Stimulated activated CD4-positive, alpha-beta T cell treated with anti-CD3 and anti-CD28 coated beads, Interleukin-4, amount 100 ng/mL, for 24 hours (primary cell): ENCODE measurements at regions not wholly inside any gene's neighbourhood (a gene's known extent, or its start where the extent isn't known, plus 50 kb on each side); places are given as distances from the start of the nearest gene placed in this dataset.

Experiments
- DNase-seq: peaks from one replicate; pipeline ENCODE4 v3.0.0-alpha.2; 2020

DNA sequence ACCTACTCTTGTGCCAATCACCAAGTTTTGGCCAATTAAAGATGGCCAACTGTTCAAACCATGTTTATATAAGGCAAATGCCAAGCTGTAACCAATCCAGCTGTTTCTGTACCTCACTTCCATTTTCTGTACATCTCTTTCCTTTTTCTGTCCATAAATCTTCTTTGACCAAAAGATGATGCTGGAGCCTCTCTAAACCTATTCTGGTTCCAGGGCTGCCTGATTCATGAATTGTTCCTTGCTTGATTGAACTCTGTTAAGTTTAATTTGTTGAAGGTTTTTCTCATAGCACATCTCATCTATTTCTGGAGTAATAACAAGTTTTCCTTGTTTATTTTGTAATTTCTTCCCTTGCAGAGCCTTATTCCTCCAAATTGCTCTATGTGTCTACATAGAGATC is 115.3 kb upstream of the SMAD3 start:
- DNase-seq = no peak

DNA sequence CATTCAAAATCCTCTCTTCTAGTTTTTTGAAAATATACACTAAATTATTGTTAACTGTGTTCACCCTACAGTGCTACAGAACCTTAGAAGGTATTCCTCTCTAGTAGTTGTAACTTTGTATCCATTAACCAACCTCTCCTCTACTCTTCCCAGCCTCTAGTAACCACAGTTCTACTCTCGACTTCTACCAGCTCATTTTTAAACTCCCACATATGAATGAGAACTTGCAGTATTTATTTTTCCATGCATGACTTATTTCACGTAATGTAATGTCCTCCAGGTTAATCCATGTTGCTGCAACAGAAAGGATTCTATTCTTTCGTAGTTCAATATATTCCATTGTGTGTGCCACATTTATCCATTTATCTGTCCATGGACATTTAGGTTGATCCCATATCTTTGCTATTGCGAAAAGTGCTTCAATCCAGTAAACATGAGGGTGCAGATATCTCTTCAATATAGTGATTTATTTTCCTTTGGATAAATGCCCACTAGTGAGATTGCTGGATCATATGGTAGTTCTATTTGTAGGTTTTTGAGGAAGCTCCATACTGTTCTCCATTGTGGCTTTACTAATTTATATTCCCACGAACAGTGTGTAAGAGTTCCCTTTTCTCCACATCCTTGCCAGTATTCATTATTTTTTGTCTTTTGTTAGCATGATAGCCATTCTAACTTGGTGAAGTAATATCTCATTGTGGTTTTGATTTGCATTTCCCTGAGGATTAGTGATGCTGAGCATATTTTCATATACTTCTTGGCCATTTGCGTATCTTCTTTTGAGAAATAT is 113.7 kb upstream of the SMAD3 start:
- DNase-seq = no peak

DNA sequence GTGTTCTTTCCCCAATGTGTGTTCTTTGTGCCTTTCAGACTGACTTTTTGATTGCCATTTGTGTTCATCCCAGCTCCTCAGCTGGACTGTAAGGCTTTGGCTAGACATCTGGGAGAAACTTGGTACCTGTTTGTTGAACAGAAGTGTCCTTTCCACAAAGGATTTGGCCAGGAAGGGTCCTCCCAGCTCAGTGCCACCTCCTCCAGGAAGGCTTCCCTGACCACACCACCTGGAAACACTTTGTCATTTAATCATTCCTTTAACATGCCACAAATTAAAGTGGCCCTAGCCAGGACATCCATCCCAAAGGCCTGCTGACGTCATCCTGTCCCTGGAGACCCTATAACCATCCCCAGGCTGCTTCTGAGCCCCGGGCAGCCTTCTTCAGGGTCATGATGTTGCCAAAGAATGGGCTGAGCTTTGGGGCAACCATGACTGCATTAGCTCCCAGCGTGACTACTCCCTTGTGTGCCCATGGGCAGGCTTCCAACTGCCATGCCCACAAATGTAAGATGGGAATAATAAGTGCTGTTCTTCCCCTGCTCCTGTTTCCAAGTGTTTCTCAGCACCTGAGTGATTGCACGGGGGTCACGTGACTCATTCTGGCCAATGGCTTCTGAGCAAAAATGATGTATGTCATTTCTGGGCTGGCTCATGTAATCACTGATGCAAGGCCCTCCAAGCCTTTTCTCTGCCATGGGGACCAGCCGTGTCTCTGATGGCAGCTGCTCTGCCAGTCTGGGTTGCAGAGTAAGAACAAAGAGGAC is 112.5 kb upstream of the SMAD3 start:
- no peak for DNase-seq

DNA sequence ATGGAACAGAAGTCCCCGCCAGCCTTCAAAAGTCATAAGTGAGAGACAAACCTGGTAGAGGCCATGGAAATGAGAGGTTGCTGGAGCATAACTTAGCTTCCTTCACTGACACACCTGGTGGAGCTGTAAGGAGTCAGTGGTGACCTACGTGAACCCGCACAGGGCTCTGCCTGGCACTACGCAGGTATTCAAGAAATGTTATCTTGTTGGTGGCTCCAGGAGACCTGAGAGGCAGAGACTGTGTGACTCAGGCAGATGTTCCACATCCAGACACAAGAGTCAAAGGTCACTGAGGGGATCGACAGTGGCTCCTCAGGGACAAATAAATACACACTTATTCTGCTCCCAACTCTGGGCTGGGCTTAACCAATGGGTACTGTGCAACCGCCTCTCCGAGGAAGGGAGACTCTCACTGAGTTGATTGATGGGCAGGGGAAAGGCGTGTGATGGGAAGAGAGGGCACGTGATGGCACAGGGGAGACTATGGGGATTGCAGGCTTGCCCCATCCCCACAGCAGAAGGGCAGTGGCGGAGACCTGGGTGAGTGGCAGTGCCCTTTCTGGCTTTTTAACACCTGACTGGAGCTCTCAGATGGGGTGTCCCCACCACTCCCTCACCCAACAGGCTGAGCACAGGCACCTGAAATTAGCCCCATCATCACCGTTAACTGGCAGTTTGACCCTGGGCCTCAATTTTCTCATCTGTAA is 111.7 kb upstream of the SMAD3 start:
- no peak for DNase-seq

DNA sequence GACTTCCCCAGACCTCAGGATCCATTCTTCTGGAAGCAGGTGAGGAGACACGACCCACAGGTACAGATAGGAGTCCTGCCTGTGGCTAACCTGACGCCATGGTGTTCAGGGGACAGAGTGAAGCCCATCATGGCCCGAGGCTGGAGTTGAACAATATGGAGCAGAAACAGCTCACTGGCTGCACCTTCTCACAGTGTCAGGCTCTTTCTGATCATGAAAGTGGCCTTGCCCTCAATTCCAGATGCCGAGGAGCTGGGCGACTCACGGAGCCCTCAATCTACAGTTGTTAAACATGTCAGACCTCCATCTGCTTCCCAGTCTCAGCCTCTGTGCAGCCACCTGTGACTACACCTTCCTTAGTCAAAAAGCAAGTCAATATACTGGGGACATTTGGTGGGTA is 110.8 kb upstream of the SMAD3 start:
- no peak for DNase-seq

DNA sequence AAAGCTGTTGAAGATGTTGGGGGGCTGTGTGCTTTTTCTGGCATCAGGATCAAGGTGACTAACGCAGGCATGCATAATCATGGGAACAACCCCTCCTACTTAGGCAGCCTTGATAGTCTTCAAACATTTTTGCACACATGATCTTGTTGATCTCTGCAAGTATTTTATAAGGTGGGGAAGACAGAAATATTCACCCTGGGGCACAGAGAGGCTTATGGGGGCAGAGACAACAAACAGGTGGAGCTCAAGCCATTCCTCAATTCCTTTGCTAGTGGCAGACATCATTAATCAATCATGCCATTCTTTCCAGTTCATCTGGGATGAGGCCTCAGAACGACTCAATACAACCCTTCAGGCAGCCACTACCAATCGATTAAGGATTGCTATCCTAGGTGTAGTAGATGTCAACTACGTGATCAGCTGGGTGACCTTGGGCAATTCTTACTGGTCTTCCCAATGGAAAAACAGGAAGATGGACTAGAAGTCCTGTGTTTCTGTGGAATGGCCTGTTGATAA is 110.3 kb upstream of the SMAD3 start:
- no peak for DNase-seq

DNA sequence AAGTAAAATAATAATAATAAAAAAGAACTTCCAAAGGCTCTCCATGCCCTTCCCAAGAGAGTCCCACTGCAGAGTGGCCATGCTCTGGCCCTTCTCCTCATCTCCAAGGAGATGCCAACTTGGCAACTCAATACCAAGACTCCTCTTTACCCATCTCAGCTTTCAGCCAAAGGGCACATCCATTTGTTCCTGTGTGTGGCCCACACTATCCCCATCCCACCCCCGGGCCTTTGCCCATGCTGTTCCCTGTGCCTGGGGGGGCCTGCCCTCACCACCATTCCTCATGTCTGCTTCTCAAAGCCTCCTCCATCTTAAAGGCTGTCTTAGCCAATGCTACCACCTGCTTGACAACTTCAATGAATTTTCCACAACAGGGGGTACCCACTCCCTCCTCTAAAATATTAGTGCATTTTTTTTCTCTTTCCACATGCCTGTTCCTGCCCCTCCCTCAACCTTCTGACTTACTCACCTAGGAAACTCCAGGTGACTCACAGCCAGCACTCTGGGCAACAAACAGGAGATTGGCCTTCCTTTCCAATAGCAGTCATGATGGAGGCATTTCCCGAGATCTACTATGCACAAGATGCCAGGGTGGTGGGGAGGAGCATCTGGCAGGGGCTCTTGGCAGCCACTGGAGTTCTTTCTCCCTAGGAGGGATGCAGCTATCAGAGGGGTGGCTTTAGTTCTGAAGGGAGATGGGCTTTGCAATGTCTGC is 109.4 kb upstream of the SMAD3 start:
- DNase-seq = no peak

DNA sequence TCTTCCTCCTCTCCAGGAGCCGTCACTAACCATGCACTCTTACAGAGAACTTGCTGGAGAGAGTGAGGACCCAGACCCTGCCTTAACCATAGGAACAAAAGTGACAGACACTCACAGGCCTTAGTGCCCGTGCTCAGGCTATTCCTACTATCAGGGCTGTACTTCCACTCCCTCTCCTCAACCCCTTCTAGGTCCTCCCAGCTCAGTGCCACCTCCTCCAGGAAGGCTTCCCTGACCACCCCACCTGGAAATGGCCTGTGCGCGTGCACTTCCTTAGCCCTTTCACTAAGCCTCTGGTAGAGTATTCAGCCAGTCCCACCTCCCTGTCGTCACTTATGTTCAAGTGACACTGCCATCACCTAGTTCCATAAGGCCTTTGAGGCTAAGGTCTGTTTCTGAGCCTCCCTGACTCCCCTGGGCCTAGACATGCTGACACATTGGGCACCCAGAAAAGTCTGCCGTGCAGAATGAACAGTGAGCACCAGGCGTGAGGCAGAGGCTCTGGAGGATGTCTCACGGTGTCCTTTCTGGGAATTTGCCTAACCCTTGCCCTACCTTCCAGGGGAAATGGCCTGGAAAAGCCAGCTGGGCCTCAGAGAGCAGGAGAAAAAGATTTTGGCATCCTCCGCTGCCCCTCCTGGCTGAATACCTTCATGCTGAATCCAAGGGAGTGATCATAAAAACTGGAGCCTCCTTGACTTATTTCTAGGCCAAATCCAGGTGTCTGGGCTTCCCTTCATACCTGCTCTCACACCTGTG is 108.6 kb upstream of the SMAD3 start:
- no peak for DNase-seq

DNA sequence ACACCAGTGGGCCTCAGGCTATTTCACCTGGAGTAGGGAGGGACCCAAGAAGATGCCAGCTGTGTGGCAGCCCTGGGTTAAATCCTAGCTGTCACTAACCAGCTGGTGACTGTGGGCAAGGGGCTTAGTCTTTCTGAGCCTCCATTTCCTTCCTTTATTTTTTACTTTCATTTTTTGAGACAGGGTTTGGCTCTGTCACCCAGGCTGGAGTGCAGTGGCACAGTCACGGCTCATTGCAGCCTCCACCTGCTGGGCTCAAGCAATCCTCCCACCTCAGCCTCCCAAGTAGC is 108.0 kb upstream of the SMAD3 start:
- DNase-seq = no peak

DNA sequence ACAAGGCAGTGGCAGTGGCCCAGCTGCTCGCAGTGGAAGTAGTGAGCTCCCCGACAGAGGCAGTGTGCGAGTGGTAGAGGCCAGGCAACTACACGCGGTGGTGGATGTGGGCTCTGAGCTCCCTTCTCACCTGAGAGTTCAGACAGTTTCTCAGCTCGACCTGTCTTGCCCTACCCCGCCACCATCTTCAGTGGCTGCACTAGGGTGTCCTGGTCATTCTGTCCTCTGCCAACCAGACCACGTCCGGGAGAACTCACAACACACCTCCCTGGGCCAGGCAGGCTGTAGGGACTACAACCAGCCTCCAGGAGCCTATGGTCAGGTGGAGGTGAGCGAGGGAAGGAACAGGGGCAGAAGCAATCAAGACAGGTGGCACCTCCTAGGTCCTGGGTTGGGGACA is 106.3 kb upstream of the SMAD3 start:
- no peak for DNase-seq

DNA sequence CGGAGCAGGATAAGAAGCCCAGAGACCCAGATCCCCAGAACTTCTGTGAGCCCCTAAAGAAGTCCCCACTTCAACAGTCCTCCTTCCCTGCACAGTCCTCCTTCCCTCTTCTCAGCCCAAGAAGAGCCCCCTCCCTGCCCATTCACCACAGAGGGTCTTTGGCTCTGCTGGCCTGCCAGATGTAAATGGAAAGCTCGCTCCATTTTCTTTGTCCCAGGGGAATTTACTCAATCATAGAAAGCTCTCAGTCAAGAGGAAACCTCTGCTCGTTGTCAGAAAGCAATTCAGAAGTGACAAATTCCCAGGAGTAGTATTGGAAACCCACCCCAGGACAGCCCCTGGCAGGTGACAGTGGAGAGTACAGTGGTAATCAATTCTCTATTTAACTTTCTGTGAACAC is 105.5 kb upstream of the SMAD3 start:
- DNase-seq = no peak

DNA sequence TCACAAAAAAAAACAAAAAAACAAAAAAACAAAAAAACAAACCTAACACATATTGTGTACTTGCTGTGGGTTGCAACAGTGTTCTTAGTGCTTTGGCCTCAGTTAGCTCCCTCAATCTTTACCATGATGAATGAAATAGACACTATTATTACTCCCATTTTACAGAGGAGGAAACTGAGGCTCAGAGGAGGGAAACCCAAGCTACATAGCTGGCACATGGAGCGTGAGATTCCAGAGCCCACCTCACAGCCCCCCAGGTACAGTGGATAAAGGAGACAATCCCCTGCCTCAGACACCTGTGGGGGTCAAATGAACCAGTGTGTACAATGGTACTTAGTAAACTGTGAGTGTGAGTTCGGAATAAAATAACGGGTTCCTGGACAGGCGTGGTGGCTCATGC is 104.9 kb upstream of the SMAD3 start:
- DNase-seq = no peak

DNA sequence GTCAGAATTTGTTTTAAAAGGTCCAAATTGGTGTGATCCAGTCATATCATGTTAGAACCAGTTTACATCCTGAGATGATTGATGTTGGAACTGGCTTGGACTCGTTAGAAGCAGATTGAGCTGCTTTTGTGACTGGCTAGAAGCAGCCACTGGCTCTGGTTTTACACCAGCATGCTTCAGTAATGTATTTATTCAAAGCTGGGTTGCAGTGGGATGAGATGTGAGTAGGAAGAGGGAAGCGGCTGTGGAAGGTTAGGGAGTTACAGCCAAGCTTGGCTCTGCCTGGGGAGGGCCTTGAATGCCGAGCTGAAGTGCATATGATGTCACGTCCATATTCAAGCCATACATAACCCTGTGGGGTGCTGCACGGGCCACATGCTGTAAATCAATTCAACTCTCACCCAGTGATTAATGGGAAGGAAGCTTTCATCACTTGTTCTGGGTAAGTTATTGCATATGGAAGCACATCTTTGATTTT is 104.0 kb upstream of the SMAD3 start:
- no peak for DNase-seq

DNA sequence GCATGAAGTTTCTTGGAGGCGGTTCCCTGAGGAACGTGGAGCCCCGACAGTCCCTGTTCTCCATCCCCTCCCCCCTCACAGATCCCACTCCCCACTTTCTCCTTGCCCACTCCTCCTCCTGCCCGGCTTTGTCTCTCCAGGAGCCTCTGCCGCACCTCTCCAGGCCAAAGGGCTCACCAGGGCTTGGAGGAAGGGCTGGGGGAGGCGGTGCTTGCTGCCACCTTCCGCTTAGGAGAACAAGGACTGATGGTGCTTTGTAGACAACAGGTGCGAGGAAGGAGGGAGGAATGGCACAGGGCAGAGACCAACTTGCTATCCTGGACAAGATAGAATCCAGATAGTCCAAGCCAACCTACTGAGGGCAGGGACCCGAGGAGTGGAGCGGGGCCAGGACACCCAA is 103.5 kb upstream of the SMAD3 start:
- no peak for DNase-seq

DNA sequence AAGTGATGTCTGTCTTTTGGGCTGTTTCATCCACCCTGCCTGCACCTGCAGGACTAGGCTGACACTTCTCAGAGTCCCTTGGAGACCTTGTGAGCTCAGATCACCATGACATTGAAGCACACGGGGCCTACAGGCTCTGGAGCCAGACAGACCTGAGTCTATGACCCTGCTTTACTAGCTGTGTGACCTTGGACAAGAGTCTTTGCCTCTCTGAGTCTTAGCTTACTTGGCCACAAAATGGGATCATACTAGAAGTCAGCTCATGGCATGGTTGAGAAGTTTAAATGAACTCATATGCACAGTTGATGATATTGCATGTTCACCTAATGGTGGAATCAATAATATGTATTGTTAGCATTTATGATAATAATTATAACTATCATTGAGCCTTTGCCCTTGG is 102.9 kb upstream of the SMAD3 start:
- DNase-seq = no peak

DNA sequence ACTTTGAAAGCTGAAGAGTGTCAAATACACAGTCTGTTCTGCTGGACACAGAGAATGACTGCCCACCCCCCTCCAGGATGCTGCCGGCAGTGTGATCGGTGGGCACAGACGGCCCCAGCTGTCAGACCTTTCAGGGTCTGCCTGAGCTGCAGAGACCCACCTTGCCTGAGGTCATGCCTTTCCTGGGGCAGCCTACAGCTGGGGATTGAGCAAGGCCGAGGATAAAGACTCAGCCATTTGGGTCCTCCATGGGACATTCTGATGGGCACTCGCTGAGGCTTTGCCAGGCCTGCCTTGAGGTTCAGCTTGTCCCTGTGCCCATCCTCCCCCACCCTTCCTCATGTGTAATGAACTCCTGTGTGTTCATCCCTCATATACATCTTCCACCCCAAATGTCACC is 102.3 kb upstream of the SMAD3 start:
- DNase-seq = no peak

DNA sequence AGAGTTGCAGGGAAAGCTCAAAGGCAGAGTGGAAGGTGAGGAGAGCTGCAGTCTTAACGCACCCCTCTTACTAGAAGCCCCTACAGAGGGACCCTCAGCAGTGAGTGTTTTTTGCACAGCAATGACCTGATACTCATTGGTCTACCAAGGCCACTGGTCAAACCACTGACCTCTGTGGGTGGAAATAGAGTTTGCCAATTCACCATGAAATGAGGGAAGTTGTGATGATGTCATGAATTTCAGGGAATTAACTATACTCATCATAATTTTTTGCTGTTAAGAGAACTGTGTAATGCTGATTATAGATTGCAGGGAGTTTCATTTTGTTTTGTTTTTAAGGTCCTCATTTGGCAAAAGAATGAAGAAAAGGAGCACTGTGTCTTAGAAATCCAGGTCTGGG is 101.7 kb upstream of the SMAD3 start:
- DNase-seq = no peak

DNA sequence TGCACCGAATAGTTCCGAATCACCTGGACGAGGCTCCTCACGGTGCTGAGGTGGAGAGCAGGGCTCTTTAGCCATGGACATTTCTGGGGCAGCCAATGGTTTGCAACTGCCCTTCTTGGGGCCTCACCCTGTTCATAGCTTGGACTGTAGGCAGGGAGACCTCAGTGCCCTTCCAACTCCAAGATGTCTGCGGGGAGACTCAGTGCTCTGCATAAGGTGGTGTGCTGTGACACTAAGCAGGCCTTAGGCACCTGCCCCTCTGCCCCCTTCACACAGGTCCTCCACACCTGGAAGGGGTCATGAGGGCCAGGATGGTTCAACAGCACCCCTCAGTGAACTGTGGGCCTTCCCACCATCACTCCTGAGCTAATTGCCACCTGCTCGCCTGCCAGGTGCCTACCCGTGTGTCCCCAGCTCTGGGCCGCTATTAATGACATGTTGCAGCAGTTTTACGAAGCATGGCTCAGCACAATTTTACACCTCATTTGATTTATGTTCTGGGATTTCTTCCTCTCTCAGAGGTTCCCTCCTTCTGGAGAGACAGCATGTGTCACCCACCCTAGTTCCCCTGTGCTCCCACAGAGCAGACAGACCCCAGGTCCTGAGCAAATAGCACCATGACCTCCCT is 101.2 kb upstream of the SMAD3 start:
- no peak for DNase-seq

DNA sequence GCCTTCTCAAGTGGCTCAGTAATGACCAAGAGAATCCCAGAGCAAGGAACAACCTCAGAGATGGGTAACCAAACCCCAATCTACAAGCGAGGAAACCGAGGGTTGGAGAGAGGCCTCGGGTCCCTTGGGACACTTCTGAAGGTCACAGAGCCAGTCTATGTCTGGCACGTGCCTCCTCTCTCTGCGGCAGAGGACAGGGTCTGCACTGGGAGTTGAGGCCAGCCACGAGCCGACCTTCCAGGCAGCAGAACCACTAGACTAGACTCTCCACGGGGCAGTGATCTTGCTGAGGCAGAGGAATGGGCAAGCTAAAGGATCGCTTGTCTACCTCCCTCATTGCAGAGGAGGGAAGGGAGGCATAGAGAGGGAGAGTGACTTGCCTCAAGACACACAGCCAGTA is 100.6 kb upstream of the SMAD3 start:
- no peak for DNase-seq

DNA sequence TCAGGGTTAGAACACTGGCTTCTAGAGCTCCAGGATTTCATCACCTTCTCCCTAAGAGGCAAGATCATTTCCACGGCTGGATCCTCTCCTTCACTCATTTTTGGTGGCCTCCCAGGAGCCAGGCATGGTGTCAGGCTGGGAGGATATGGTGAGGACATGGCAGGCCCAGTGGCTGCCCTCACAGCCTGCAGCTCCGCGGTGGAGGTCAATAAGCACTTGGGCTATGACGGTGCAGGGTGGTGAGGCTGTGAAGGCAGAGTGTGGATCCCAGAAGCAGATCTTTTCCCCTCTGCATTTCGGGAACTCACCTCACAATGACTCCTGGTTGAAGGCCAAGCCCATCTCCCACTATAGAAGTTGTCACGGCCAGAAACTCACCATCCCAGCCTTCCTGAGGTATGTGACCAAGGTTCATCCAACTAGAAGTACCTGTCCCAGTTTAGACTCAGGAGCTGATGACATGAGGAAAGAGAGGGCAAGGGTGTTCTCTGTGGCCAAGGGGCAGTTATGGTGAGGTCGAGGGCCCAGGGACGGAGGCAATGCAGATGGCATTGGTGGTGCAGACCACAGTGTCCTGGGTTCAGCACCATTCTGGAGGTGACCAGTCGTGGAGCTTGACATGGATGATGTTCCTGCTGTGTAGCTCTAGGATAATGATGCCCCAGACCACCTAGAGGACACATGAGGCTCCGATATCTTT is 100.1 kb upstream of the SMAD3 start:
- no peak for DNase-seq

DNA sequence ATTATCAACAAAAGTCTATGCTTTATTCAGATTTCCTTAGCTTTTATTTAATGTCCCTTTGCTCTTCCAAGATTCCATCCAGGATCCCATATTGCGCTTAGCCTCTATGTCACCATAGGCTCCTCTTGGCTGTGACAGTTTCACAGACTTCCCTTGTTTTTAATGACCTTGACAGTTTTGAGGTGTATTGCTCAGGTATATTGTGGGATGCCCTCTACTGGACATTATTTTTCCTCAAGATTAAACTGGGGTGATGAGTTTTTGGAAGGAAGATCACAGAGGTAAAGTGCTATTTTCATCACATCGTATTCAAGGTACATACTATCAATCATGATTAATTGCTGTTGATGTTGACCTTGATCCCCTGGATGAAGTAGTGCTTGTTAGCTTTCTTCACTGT is 99.1 kb upstream of the SMAD3 start:
- no peak for DNase-seq
